ENCODE measurements at regions not wholly inside any gene's neighbourhood (a gene's known extent, or its start where the extent isn't known, plus 50 kb on each side); places are given as distances from the start of the nearest gene placed in this dataset.

DNA sequence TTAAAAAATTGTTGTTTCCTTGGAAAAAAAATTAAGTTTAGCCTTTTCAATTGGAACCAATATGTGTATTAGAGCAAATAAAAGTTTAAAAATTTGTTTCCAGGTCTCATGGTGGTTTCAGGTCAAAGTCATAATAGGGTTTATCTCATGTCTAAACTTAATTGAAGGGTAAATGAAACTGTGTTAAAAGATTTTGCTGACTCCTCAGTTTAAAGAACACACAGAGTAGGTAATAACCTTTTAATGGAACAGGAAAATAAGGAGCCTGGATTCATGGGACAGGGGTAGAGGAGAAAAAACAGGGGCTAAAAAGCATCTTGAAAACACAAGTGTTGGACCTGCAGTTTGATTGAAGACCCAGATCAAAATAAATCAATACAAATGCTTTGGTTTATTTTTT is 190.6 kb downstream of the MFSD1 start:
- H3K36me3 Mint-ChIP-seq: no peaks in the 10 kb centered on the region
- DNase-seq (ENCODE audit: low spot score): no peak
- no peaks in the 10 kb centered on the region for H3K4me1 Mint-ChIP-seq (ENCODE audit: low read depth in 2 of 2)

GRCh38 chr3:158994386-158994785 is 192.5 kb downstream of the MFSD1 start:
- Mint-ChIP-seq H3K27me3 (no peaks in the 10 kb centered on the region), H3K4me3 (no peak overlapping the region), H3K27ac (no peak overlapping the region), H3K36me3 (no peaks in the 10 kb centered on the region), H3K9me3 (peaks cover 10% of the 10 kb centered on the region), H3K4me1 (ENCODE audit: low read depth in 2 of 2) (no peaks in the 10 kb centered on the region)
- DNase-seq (ENCODE audit: low spot score): no peak
- ATAC-seq: no peak

More for the DNA sequence above, 190.6 kb downstream of the MFSD1 start:
- no peaks in the 10 kb centered on the region for H3K27me3 Mint-ChIP-seq
- H3K4me3 Mint-ChIP-seq: no peak overlapping the region
- no peak overlapping the region for H3K27ac Mint-ChIP-seq
- H3K9me3 Mint-ChIP-seq: peaks cover 17% of the 10 kb centered on the region
- ATAC-seq: no peak

DNA sequence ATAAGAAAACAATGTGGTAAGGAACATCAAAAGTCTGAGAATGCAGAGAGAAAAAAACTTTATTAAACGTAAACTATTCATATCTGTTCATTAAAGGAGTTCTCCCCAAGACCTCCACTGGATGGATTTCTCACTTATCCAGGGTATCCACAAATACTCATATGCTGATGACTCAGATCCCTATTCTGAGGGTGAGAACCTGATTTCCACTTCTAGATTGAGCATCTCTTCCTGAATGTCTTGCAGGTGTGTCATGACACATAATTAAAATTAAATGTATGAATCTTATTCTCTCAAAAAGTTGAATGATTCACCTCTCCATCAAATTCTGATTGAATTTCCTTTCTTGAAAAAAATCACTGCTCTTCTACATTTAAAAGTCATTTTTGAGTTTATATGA is 199.9 kb downstream of the MFSD1 start:
- Mint-ChIP-seq H3K27ac (no peak overlapping the region), H3K4me1 (ENCODE audit: low read depth in 2 of 2) (no peaks in the 10 kb centered on the region), H3K27me3 (peaks cover 0 to 6% of the 10 kb centered on the region in 2 donors), H3K36me3 (no peaks in the 10 kb centered on the region), H3K4me3 (no peak overlapping the region), H3K9me3 (peaks cover 3% of the 10 kb centered on the region)
- no peak for ATAC-seq
- no peak for DNase-seq (ENCODE audit: low spot score)

DNA sequence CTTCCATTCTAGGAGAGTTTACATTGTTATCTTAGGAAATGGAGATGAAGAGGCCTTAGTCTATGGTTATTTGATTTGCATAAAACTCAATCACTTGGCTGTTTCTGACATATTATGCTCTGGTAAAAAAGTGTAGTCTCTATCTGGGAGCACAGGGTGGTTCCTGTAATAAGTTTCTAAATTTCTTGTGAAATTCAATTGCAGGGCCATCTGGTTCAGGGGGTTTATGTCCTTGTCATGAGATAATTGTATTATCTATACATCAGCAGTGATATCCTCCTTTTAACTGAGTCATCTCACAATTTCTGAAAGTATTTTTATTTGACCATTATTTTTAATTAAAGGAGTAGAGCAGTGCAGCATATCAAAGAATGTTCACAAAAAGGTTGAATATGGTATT is 203.3 kb downstream of the MFSD1 start:
- no peak for DNase-seq (ENCODE audit: low spot score)
- ATAC-seq: no peak
- H3K4me1 Mint-ChIP-seq (ENCODE audit: low read depth in 2 of 2): no peaks in the 10 kb centered on the region
- H3K27ac Mint-ChIP-seq: no peak overlapping the region
- peaks cover 11% of the 10 kb centered on the region for H3K9me3 Mint-ChIP-seq
- H3K4me3 Mint-ChIP-seq: no peak overlapping the region
- H3K36me3 Mint-ChIP-seq: no peaks in the 10 kb centered on the region
- peaks cover 0 to 6% of the 10 kb centered on the region in 2 donors for H3K27me3 Mint-ChIP-seq

- Mint-ChIP-seq H3K4me3 (no peak overlapping the region), H3K27ac (no peak overlapping the region), H3K4me1 (ENCODE audit: low read depth in 2 of 2) (no peaks in the 10 kb centered on the region), H3K36me3 (no peaks in the 10 kb centered on the region), H3K27me3 (peaks cover 0 to 6% of the 10 kb centered on the region in 2 donors), H3K9me3 (peaks cover 11% of the 10 kb centered on the region)
- DNase-seq (ENCODE audit: low spot score) (no peak), ATAC-seq (no peak)
These were observed 205.5 kb downstream of the MFSD1 start for GRCh38 chr3:159007331-159007730.

GRCh38 chr3:159008401-159008800 is 206.5 kb downstream of the MFSD1 start:
- Mint-ChIP-seq H3K4me3 (no peak overlapping the region), H3K4me1 (ENCODE audit: low read depth in 2 of 2) (no peaks in the 10 kb centered on the region), H3K27ac (no peak overlapping the region), H3K9me3 (peaks cover 11% of the 10 kb centered on the region), H3K27me3 (peaks cover 0 to 6% of the 10 kb centered on the region in 2 donors), H3K36me3 (no peaks in the 10 kb centered on the region)
- DNase-seq (ENCODE audit: low spot score): no peak
- ATAC-seq: no peak

GRCh38 chr3:159018341-159018740 is 216.5 kb downstream of the MFSD1 start:
- Mint-ChIP-seq H3K9me3 (peaks cover 18% of the 10 kb centered on the region), H3K27me3 (no peaks in the 10 kb centered on the region), H3K36me3 (no peaks in the 10 kb centered on the region), H3K4me3 (no peak overlapping the region), H3K4me1 (ENCODE audit: low read depth in 2 of 2) (no peaks in the 10 kb centered on the region), H3K27ac (no peak overlapping the region)
- DNase-seq (ENCODE audit: low spot score) (no peak), ATAC-seq (no peak)

- H3K4me3 Mint-ChIP-seq: no peak overlapping the region
- H3K36me3 Mint-ChIP-seq: no peaks in the 10 kb centered on the region
- H3K4me1 Mint-ChIP-seq (ENCODE audit: low read depth in 2 of 2): no peaks in the 10 kb centered on the region
- H3K9me3 Mint-ChIP-seq: peaks cover 3% of the 10 kb centered on the region
- no peak overlapping the region for H3K27ac Mint-ChIP-seq
- ATAC-seq (no peak), DNase-seq (ENCODE audit: low spot score) (no peak)
- H3K27me3 Mint-ChIP-seq: no peaks in the 10 kb centered on the region
These were observed 223.9 kb downstream of the MFSD1 start for GRCh38 chr3:159025733-159026132.

DNA sequence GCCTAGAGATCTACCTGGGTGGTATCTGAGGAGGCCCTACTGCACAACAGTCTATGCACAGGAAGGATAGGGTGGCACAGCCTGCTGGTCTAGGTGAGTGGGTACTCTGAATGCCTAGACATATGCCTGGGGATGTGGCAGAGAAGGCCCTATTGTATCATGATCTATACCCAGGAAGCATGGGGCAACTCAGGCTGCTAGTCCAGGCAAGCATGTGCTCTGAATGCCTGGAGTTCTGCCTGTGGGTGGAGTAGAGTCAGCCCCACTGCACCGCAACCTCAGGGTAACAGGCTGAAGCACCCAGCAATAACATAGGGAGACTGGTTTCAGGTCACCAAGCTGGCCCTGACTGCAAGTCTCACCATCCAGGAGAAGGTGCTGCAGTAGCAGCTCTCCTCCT is 224.7 kb downstream of the MFSD1 start:
- no peaks in the 10 kb centered on the region for H3K4me1 Mint-ChIP-seq (ENCODE audit: low read depth in 2 of 2)
- no peaks in the 10 kb centered on the region for H3K36me3 Mint-ChIP-seq
- no peaks in the 10 kb centered on the region for H3K27me3 Mint-ChIP-seq
- no peak for ATAC-seq
- no peak overlapping the region for H3K4me3 Mint-ChIP-seq
- no peak overlapping the region for H3K27ac Mint-ChIP-seq
- no peak for DNase-seq (ENCODE audit: low spot score)
- peaks cover 3% of the 10 kb centered on the region for H3K9me3 Mint-ChIP-seq

DNA sequence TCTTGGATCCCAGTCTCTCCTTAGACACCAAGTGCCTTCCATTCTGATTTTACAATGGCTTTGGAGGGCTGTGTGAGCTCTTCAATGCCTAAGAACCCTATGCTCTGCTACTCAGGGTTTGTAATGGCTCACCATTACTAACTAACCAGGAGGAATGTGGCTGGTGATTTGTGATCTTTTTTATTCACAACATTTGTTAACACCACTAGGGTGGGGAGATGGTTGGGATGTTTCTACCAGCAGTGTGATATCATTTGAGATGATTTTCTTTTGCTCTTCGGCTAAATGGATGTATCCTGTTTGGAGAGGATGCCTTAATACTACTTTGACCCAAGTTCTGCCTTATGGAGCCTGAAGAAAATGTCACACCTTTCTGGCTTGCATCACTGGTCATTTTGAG is 226.9 kb downstream of the MFSD1 start:
- H3K27ac Mint-ChIP-seq: no peak overlapping the region
- no peaks in the 10 kb centered on the region for H3K36me3 Mint-ChIP-seq
- no peak overlapping the region for H3K4me3 Mint-ChIP-seq
- ATAC-seq (no peak), DNase-seq (ENCODE audit: low spot score) (no peak)
- no peaks in the 10 kb centered on the region for H3K27me3 Mint-ChIP-seq
- peaks cover 3% of the 10 kb centered on the region for H3K9me3 Mint-ChIP-seq
- H3K4me1 Mint-ChIP-seq (ENCODE audit: low read depth in 2 of 2): no peaks in the 10 kb centered on the region

GRCh38 chr3:159029306-159030026 is 227.6 kb downstream of the MFSD1 start:
- ATAC-seq: no peak
- no peak for DNase-seq (ENCODE audit: low spot score)

DNA sequence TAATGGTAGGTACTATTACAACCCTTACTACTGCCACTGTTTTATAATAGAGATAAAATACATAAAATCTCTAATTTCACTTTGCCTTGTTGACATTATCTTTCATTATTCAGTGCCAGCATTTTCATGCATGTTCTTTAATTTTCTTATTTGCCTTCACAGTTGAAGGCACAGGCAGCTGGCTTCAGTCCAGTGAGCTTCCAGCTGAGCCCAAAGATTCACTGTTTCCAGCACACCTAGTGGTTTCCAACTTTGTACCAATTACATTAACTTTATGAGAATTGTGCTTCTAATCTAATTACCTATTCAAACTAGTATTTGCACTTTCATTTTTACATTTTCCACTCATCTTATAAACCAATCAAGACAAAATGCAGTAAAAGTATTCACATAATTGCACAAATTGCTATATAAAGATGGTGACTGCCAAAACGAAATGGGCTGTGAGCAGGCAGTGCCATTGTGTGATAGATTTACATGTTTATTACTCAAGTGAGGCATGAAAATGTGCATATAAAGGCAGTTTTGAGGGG is 228.3 kb downstream of the MFSD1 start:
- no peaks in the 10 kb centered on the region for H3K36me3 Mint-ChIP-seq
- H3K4me1 Mint-ChIP-seq (ENCODE audit: low read depth in 2 of 2): no peaks in the 10 kb centered on the region
- no peak for ATAC-seq
- H3K9me3 Mint-ChIP-seq: peaks cover 6% of the 10 kb centered on the region
- H3K27ac Mint-ChIP-seq: no peak overlapping the region
- no peak overlapping the region for H3K4me3 Mint-ChIP-seq
- no peaks in the 10 kb centered on the region for H3K27me3 Mint-ChIP-seq
- DNase-seq (ENCODE audit: low spot score): no peak

More at GRCh38 chr3:159029306-159030026, 227.6 kb downstream of the MFSD1 start:
- Mint-ChIP-seq H3K27me3 (no peaks in the 10 kb centered on the region), H3K9me3 (peaks cover 6% of the 10 kb centered on the region), H3K36me3 (no peaks in the 10 kb centered on the region), H3K4me1 (ENCODE audit: low read depth in 2 of 2) (no peaks in the 10 kb centered on the region), H3K4me3 (no peak overlapping the region), H3K27ac (no peak overlapping the region)

- H3K4me3 Mint-ChIP-seq: no peak overlapping the region
These were observed 229.2 kb downstream of the MFSD1 start for GRCh38 chr3:159030886-159031679.

GRCh38 chr3:159032311-159032710 is 230.5 kb downstream of the MFSD1 start:
- no peak overlapping the region for H3K4me3 Mint-ChIP-seq
- no peaks in the 10 kb centered on the region for H3K4me1 Mint-ChIP-seq (ENCODE audit: low read depth in 2 of 2)
- no peaks in the 10 kb centered on the region for H3K36me3 Mint-ChIP-seq

More at GRCh38 chr3:159030886-159031679, 229.2 kb downstream of the MFSD1 start:
- Mint-ChIP-seq H3K36me3 (no peaks in the 10 kb centered on the region), H3K27me3 (no peaks in the 10 kb centered on the region), H3K27ac (no peak overlapping the region), H3K9me3 (peaks cover 7% of the 10 kb centered on the region), H3K4me1 (ENCODE audit: low read depth in 2 of 2) (no peaks in the 10 kb centered on the region)
- DNase-seq (ENCODE audit: low spot score) (no peak), ATAC-seq (no peak)

More at GRCh38 chr3:159032311-159032710, 230.5 kb downstream of the MFSD1 start:
- no peak for ATAC-seq
- DNase-seq (ENCODE audit: low spot score): no peak
- Mint-ChIP-seq H3K27ac (no peak overlapping the region), H3K27me3 (no peaks in the 10 kb centered on the region), H3K9me3 (peaks cover 10% of the 10 kb centered on the region)
